Keratinocyte (primary cell): ENCODE measurements at regions not wholly inside any gene's neighbourhood (a gene's known extent, or its start where the extent isn't known, plus 50 kb on each side); places are given as distances from the start of the nearest gene placed in this dataset.

Source experiments
- DNase-seq: peaks from one replicate; pipeline ENCODE4 v3.0.0-alpha.2; 2011; ENCODE audit warnings: low read depth, missing footprints, low spot score
- FAIRE-seq: peaks from 2 replicates; lab custom pipeline; 2011; peaks lifted over from hg19 to GRCh38; lab: Jason Lieb, UNC
- H2AFZ ChIP-seq: 2 replicates; pipeline ENCODE4 v1.6.0; 2012; ENCODE audit warnings: low read length, control low read depth, inconsistent platforms; ENCODE audit not compliant: control insufficient read depth
- H3K27ac ChIP-seq: 2 replicates; pipeline ENCODE4 v1.5.1; 2011; ENCODE audit warnings: low read length; ENCODE audit not compliant: control insufficient read depth, insufficient read depth
- H3K27me3 ChIP-seq: 3 replicates; pipeline ENCODE4 v1.6.0; 2011; ENCODE audit warnings: low read length; ENCODE audit not compliant: control insufficient read depth, insufficient read depth; ENCODE audit errors: extremely low read depth
- H3K36me3 ChIP-seq, 2 experiments: 2 replicates in 1 of 2; 3 replicates in 1 of 2; pipeline ENCODE4 v1.5.1; 2011; ENCODE audit warnings: low read length in 2 of 2, mild to moderate bottlenecking in 1 of 2; ENCODE audit not compliant: control insufficient read depth in 2 of 2, insufficient read depth in 2 of 2; ENCODE audit errors: extremely low read depth in 1 of 2
- H3K4me1 ChIP-seq: 3 replicates; pipeline ENCODE4 v1.5.1; 2011; ENCODE audit warnings: low read length; ENCODE audit not compliant: control insufficient read depth, insufficient read depth; ENCODE audit errors: extremely low read depth
- H3K4me2 ChIP-seq: 3 replicates; pipeline ENCODE4 v1.6.0; 2011; ENCODE audit warnings: low read depth, low read length; ENCODE audit not compliant: control insufficient read depth, insufficient read depth; ENCODE audit errors: extremely low read depth
- H3K4me3 ChIP-seq, 3 experiments: fragments of 200-600 bp in 1 of 3; sonication (generic) in 1 of 3; 2 replicates in 2 of 3; 3 replicates in 1 of 3; pipeline ENCODE4 v1.5.1; 2011 to 2016; ENCODE audit warnings: low read length in 3 of 3, mild to moderate bottlenecking in 3 of 3, control low read depth in 2 of 3, inconsistent platforms in 1 of 3, low read depth in 1 of 3, mixed read lengths in 1 of 3, mixed run types in 1 of 3, moderate library complexity in 1 of 3; ENCODE audit not compliant: control insufficient read depth in 2 of 3, insufficient read depth in 2 of 3; ENCODE audit errors: extremely low read depth in 1 of 3
- H3K79me2 ChIP-seq: 2 replicates; pipeline ENCODE4 v1.6.0; 2012; ENCODE audit warnings: low read length; ENCODE audit not compliant: control insufficient read depth, insufficient read depth
- H3K9ac ChIP-seq: 3 replicates; pipeline ENCODE4 v1.6.0; 2011; ENCODE audit warnings: low read length; ENCODE audit not compliant: control insufficient read depth, insufficient read depth; ENCODE audit errors: extremely low read depth
- H3K9me1 ChIP-seq: 3 replicates; pipeline ENCODE4 v1.6.0; 2011; ENCODE audit warnings: low read length; ENCODE audit not compliant: control insufficient read depth, insufficient read depth; ENCODE audit errors: extremely low read depth
- H3K9me3 ChIP-seq: 2 replicates; pipeline ENCODE4 v1.5.1; 2012; ENCODE audit warnings: low read depth, low read length; ENCODE audit not compliant: control insufficient read depth
- H4K20me1 ChIP-seq: 3 replicates; pipeline ENCODE4 v1.6.0; 2011; ENCODE audit warnings: low read length; ENCODE audit not compliant: control insufficient read depth, insufficient read depth; ENCODE audit errors: extremely low read depth
- EZH2 ChIP-seq: IDR thresholded peaks from one replicate; pipeline ENCODE4 v1.6.1; 2012; ENCODE audit warnings: inconsistent platforms, mild to moderate bottlenecking, low read length, moderate library complexity
- dilution Hi-C: fragments of 300-500 bp; cut with MboI; formaldehyde crosslinking; loops from one replicate; pipeline ENCODE4 v1.7.0; 2020; ENCODE audit warnings: low sequenced_read_pairs; ENCODE audit not compliant: extremely low pct_ligation_motif_present
- TF ChIP-seq, protein P1 (sequence below), 3 experiments: IDR thresholded peaks in 1 of 3; conservative IDR thresholded peaks in 1 of 3; optimal IDR thresholded peaks in 1 of 3; 2 replicates in 2 of 3; 3 replicates in 1 of 3; pipeline versions ENCODE3 to v1.5.1; 2011; ENCODE audit warnings: low read length in 3 of 3, mild to moderate bottlenecking in 3 of 3, moderate library complexity in 2 of 3, control low read depth in 1 of 3, inconsistent platforms in 1 of 3; ENCODE audit not compliant: insufficient read depth in 2 of 3; ENCODE audit errors: extremely low read depth in 1 of 3

DNA sequence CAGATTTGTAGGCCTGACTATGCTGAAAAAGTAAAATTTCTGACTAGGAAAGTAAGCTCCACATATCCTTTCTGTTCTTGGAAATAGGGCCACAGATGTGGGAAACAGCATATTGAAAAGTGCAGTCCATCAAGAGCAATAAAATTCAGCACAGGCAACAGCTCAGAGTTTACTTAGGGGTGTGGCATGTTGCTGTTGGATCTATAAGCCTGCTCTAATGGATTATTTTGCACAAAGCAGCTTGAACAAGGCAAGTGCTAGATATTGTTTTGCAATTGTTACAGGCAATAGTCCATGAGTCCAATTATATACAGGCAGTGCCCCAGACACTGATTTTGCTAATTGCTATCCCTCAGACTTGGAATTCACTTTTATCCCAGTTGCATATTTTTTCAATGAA, 289.8 kb upstream of the SNX7 start:
- dilution Hi-C loops = no loop called here
- FAIRE-seq = no peak
- H3K79me2 ChIP-seq = no peaks in the 10 kb centered on the region

DNA sequence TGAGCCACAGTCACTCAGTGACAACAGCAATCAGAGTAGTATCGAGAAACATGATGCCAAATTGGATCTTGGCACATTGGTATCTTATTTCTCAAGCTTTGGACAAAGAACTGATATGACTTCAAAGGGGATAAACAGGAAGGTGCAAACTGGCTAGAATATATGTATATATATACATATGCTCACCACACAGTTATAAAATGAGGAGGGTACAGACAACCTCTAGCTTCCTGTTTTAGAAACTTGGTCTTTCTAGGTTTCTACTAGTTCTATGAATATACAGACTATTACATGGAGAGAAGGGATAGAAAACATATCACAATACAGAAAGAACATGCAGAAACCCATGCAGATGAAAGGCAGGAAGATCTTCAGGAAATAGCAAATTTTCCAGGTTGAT, 292.1 kb upstream of the SNX7 start:
- no peaks in the 10 kb centered on the region for H4K20me1 ChIP-seq
- H3K9ac ChIP-seq = no peak overlapping the region
- H3K36me3 ChIP-seq = no peaks in the 10 kb centered on the region
- H3K9me3 ChIP-seq = no peaks in the 10 kb centered on the region
- no peaks in the 10 kb centered on the region for H3K9me1 ChIP-seq
- no peaks in the 10 kb centered on the region for H3K27me3 ChIP-seq
- H3K4me2 ChIP-seq = no peak overlapping the region
- no peaks in the 10 kb centered on the region for H3K4me1 ChIP-seq
- no peak overlapping the region for H3K27ac ChIP-seq
- DNase-seq = no peak
- no peaks in the 10 kb centered on the region for H3K79me2 ChIP-seq
- peak overlapping the region; percentile 30 for H2AFZ ChIP-seq
- dilution Hi-C loops = no loop called here
- FAIRE-seq = no peak
- H3K4me3 ChIP-seq = no peak overlapping the region
- TF ChIP-seq, protein P1, sequence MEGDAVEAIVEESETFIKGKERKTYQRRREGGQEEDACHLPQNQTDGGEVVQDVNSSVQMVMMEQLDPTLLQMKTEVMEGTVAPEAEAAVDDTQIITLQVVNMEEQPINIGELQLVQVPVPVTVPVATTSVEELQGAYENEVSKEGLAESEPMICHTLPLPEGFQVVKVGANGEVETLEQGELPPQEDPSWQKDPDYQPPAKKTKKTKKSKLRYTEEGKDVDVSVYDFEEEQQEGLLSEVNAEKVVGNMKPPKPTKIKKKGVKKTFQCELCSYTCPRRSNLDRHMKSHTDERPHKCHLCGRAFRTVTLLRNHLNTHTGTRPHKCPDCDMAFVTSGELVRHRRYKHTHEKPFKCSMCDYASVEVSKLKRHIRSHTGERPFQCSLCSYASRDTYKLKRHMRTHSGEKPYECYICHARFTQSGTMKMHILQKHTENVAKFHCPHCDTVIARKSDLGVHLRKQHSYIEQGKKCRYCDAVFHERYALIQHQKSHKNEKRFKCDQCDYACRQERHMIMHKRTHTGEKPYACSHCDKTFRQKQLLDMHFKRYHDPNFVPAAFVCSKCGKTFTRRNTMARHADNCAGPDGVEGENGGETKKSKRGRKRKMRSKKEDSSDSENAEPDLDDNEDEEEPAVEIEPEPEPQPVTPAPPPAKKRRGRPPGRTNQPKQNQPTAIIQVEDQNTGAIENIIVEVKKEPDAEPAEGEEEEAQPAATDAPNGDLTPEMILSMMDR (optimal IDR thresholded peaks at IDR 0.05 in 1 of 3, IDR thresholded peaks at IDR 0.05 in 1 of 3, conservative IDR thresholded peaks at IDR 0.05 in 1 of 3; ENCODE audit: extremely low read depth in 1 of 3, insufficient read depth in 2 of 3, low read length in 3 of 3) = no peak
- no peak for TF ChIP-seq EZH2

More for the DNA sequence above, 289.8 kb upstream of the SNX7 start:
- DNase-seq = no peak
- Histone ChIP-seq H3K27ac (no peak overlapping the region), H3K9me1 (no peaks in the 10 kb centered on the region), H3K9ac (no peak overlapping the region), H3K27me3 (no peaks in the 10 kb centered on the region), H4K20me1 (no peaks in the 10 kb centered on the region), H2AFZ (no peak overlapping the region), H3K36me3 (no peaks in the 10 kb centered on the region), H3K4me3 (no peak overlapping the region), H3K9me3 (no peaks in the 10 kb centered on the region), H3K4me1 (no peaks in the 10 kb centered on the region), H3K4me2 (no peak overlapping the region)
- TF ChIP-seq EZH2 = no peak
- TF ChIP-seq, protein P1 (optimal IDR thresholded peaks at IDR 0.05 in 1 of 3, IDR thresholded peaks at IDR 0.05 in 1 of 3, conservative IDR thresholded peaks at IDR 0.05 in 1 of 3; ENCODE audit: extremely low read depth in 1 of 3, insufficient read depth in 2 of 3, low read length in 3 of 3) = no peak
